SJCRH30 (cell line): ENCODE measurements at regions not wholly inside any gene's neighbourhood (a gene's known extent, or its start where the extent isn't known, plus 50 kb on each side); places are given as distances from the start of the nearest gene placed in this dataset.

Source experiments
- DNase-seq, 2 experiments: peaks; one replicate each; pipeline ENCODE4 v3.0.0-alpha.2; 2015 to 2020
- H3K27ac ChIP-seq: fragments of 250-450 bp; sonication (Bioruptor Pico); 2 replicates; pipeline ENCODE4 v1.5.1; 2020; ENCODE audit warnings: mild to moderate bottlenecking, moderate library complexity
- H3K27me3 ChIP-seq: fragments of 250-450 bp; sonication (Bioruptor Pico); 2 replicates; pipeline ENCODE4 v1.5.1; 2020; ENCODE audit warnings: mild to moderate bottlenecking, moderate library complexity
- H3K36me3 ChIP-seq: fragments of 250-450 bp; sonication (Bioruptor Pico); 2 replicates; pipeline ENCODE4 v1.5.1; 2020; ENCODE audit warnings: mild to moderate bottlenecking, moderate library complexity
- H3K4me1 ChIP-seq: fragments of 250-450 bp; sonication (Bioruptor Pico); 2 replicates; pipeline ENCODE4 v1.5.1; 2020; ENCODE audit warnings: mild to moderate bottlenecking, moderate library complexity
- H3K4me3 ChIP-seq: fragments of 250-450 bp; sonication (Bioruptor Pico); 2 replicates; pipeline ENCODE4 v1.5.1; 2020; ENCODE audit warnings: mild to moderate bottlenecking, moderate library complexity
- H3K9me3 ChIP-seq: fragments of 250-450 bp; sonication (Bioruptor Pico); replicated peaks from 2 replicates; pipeline ENCODE4 v1.5.1; 2020; ENCODE audit warnings: mild to moderate bottlenecking, moderate library complexity

GRCh38 chr6:167573461-167574215 lies 248.8 kb downstream of the TTLL2 start:
- Histone ChIP-seq H3K4me3 (peak overlapping the region; percentile 44), H3K27me3 (no peaks in the 10 kb centered on the region), H3K4me1 (peaks cover 34% of the 10 kb centered on the region), H3K9me3 (no peaks in the 10 kb centered on the region), H3K36me3 (no peaks in the 10 kb centered on the region), H3K27ac (peak overlapping the region; percentile 93)
- peak; percentile 67 to 74 for DNase-seq

- Histone ChIP-seq H3K36me3 (no peaks in the 10 kb centered on the region), H3K4me3 (peak overlapping the region; percentile 44), H3K27ac (peak overlapping the region; percentile 93), H3K4me1 (peaks cover 36% of the 10 kb centered on the region), H3K27me3 (no peaks in the 10 kb centered on the region), H3K9me3 (no peaks in the 10 kb centered on the region)
- peak; percentile 85 to 87 for DNase-seq
These were observed 249.7 kb downstream of the TTLL2 start for GRCh38 chr6:167574431-167575151.

- Histone ChIP-seq H3K27me3 (no peaks in the 10 kb centered on the region), H3K4me1 (peaks cover 42% of the 10 kb centered on the region), H3K27ac (peak overlapping the region; percentile 93), H3K36me3 (no peaks in the 10 kb centered on the region), H3K4me3 (peak overlapping the region; percentile 44), H3K9me3 (no peaks in the 10 kb centered on the region)
- DNase-seq = peak; percentile 87 to 92
These were observed 250.3 kb downstream of the TTLL2 start for GRCh38 chr6:167575158-167575696.

GRCh38 chr6:167576050-167576741 lies 250.5 kb upstream of the AFDN start:
- H3K27me3 ChIP-seq = no peaks in the 10 kb centered on the region
- H3K4me3 ChIP-seq = no peak overlapping the region
- peak overlapping the region; percentile 40; the same call in 1 of the 2 replicates for H3K27ac ChIP-seq
- DNase-seq = no peak
- H3K36me3 ChIP-seq = no peaks in the 10 kb centered on the region
- peaks cover 49% of the 10 kb centered on the region for H3K4me1 ChIP-seq
- no peaks in the 10 kb centered on the region for H3K9me3 ChIP-seq

- no peaks in the 10 kb centered on the region for H3K27me3 ChIP-seq
- H3K27ac ChIP-seq = peak overlapping the region; percentile 40; the same call in 1 of the 2 replicates
- no peak overlapping the region for H3K4me3 ChIP-seq
- DNase-seq = peak; percentile 57 to 77
- no peaks in the 10 kb centered on the region for H3K36me3 ChIP-seq
- peaks cover 44% of the 10 kb centered on the region for H3K4me1 ChIP-seq
- no peaks in the 10 kb centered on the region for H3K9me3 ChIP-seq
These were observed 249.7 kb upstream of the AFDN start for GRCh38 chr6:167576828-167577503.

- Histone ChIP-seq H3K4me1 (peaks cover 40% of the 10 kb centered on the region), H3K9me3 (peaks cover 6% of the 10 kb centered on the region; the same call in 1 of the 2 replicates), H3K27ac (no peak overlapping the region; the same call in 1 of the 2 replicates), H3K36me3 (no peaks in the 10 kb centered on the region), H3K27me3 (no peaks in the 10 kb centered on the region), H3K4me3 (no peak overlapping the region)
- peak in 1 of 2 experiments; percentile 35 for DNase-seq
These were observed 248.8 kb upstream of the AFDN start for GRCh38 chr6:167577891-167578361.

- Histone ChIP-seq H3K4me1 (peaks cover 40% of the 10 kb centered on the region), H3K27ac (no peak overlapping the region), H3K4me3 (no peak overlapping the region), H3K27me3 (no peaks in the 10 kb centered on the region), H3K36me3 (no peaks in the 10 kb centered on the region), H3K9me3 (peaks cover 7% of the 10 kb centered on the region; the same call in 1 of the 2 replicates)
- DNase-seq = no peak
These were observed 248.3 kb upstream of the AFDN start for GRCh38 chr6:167578371-167578901.

GRCh38 chr6:167579806-167580618 lies 246.7 kb upstream of the AFDN start:
- Histone ChIP-seq H3K4me3 (no peak overlapping the region), H3K9me3 (peaks cover 7% of the 10 kb centered on the region), H3K36me3 (no peaks in the 10 kb centered on the region), H3K27ac (peak overlapping the region; percentile 40), H3K4me1 (peaks cover 32% of the 10 kb centered on the region), H3K27me3 (no peaks in the 10 kb centered on the region)
- DNase-seq = no peak

GRCh38 chr6:167580619-167580911 lies 246.1 kb upstream of the AFDN start:
- peak in 1 of 2 experiments; percentile 72 for DNase-seq
- peaks cover 32% of the 10 kb centered on the region for H3K4me1 ChIP-seq
- no peaks in the 10 kb centered on the region for H3K27me3 ChIP-seq
- peaks cover 7% of the 10 kb centered on the region for H3K9me3 ChIP-seq
- no peaks in the 10 kb centered on the region for H3K36me3 ChIP-seq
- no peak overlapping the region for H3K4me3 ChIP-seq
- peak overlapping the region; percentile 40 for H3K27ac ChIP-seq

- H3K27ac ChIP-seq = no peak overlapping the region; the same call in 1 of the 2 replicates
- H3K4me1 ChIP-seq = peaks cover 30% of the 10 kb centered on the region
- no peak overlapping the region for H3K4me3 ChIP-seq
- H3K36me3 ChIP-seq = no peaks in the 10 kb centered on the region
- DNase-seq = no peak
- H3K27me3 ChIP-seq = no peaks in the 10 kb centered on the region
- H3K9me3 ChIP-seq = peaks cover 18% of the 10 kb centered on the region
These were observed 245.1 kb upstream of the AFDN start for GRCh38 chr6:167581637-167582036.

GRCh38 chr6:167583412-167583811 lies 243.3 kb upstream of the AFDN start:
- Histone ChIP-seq H3K27me3 (no peaks in the 10 kb centered on the region), H3K27ac (no peak overlapping the region), H3K4me3 (no peak overlapping the region), H3K36me3 (no peaks in the 10 kb centered on the region), H3K4me1 (peaks cover 18% of the 10 kb centered on the region), H3K9me3 (peaks cover 20% of the 10 kb centered on the region)
- DNase-seq = no peak

GRCh38 chr6:167588181-167588919 lies 238.4 kb upstream of the AFDN start:
- H3K9me3 ChIP-seq = peaks cover 13% of the 10 kb centered on the region
- no peaks in the 10 kb centered on the region for H3K27me3 ChIP-seq
- peaks cover 10% of the 10 kb centered on the region; the same call in 1 of the 2 replicates for H3K4me1 ChIP-seq
- peak; percentile 81 to 82 for DNase-seq
- peak overlapping the region; percentile 84 for H3K27ac ChIP-seq
- H3K36me3 ChIP-seq = no peaks in the 10 kb centered on the region
- peak overlapping the region; percentile 22 for H3K4me3 ChIP-seq
